ENCODE measurements at regions not wholly inside any gene's neighbourhood (a gene's known extent, or its start where the extent isn't known, plus 50 kb on each side); places are given as distances from the start of the nearest gene placed in this dataset.

DNA sequence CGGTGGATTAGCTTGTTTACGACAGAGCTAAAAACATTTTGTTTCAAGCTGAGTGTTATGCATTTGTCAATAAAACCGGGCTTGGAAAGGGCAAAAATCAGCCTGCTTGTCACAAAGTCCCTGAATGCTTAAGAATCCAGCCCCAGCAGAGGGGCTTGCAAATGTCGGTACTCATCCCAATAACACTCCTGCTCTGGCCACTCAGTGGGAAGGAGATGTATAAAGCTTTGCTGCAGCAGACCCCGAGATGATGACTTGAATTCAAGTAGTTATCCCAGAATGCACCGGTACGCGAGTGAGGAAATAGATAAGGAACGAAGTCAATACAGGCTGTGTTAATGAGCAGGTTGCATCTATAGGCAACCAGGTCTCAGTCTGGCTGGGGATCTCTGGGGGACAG, 662.3 kb downstream of the CCSER2 start:
- TF ChIP-seq POLR2A (IDR thresholded peaks at IDR 0.05; ENCODE audit: low read depth, low read length), result no peak
- no peak for TF ChIP-seq USF2 (IDR thresholded peaks at IDR 0.05; ENCODE audit: low read depth, low read length)
- TF ChIP-seq, protein P1, sequence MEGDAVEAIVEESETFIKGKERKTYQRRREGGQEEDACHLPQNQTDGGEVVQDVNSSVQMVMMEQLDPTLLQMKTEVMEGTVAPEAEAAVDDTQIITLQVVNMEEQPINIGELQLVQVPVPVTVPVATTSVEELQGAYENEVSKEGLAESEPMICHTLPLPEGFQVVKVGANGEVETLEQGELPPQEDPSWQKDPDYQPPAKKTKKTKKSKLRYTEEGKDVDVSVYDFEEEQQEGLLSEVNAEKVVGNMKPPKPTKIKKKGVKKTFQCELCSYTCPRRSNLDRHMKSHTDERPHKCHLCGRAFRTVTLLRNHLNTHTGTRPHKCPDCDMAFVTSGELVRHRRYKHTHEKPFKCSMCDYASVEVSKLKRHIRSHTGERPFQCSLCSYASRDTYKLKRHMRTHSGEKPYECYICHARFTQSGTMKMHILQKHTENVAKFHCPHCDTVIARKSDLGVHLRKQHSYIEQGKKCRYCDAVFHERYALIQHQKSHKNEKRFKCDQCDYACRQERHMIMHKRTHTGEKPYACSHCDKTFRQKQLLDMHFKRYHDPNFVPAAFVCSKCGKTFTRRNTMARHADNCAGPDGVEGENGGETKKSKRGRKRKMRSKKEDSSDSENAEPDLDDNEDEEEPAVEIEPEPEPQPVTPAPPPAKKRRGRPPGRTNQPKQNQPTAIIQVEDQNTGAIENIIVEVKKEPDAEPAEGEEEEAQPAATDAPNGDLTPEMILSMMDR (conservative IDR thresholded peaks at IDR 0.05; ENCODE audit: low read depth, low read length), result no peak
- TF ChIP-seq SMC3 (IDR thresholded peaks at IDR 0.05; ENCODE audit: low read depth, low read length), result no peak
- TF ChIP-seq RAD21 (IDR thresholded peaks at IDR 0.05; ENCODE audit: low read length), result no peak
- TF ChIP-seq MXI1 (IDR thresholded peaks at IDR 0.05; ENCODE audit: borderline replicate concordance, low read depth, low read length), result no peak
- no peak for TF ChIP-seq ELK1 (IDR thresholded peaks at IDR 0.05; ENCODE audit: borderline replicate concordance, low read depth, low read length)
